CD8-positive, alpha-beta memory T cell (primary cell): ENCODE measurements at regions not wholly inside any gene's neighbourhood (a gene's known extent, or its start where the extent isn't known, plus 50 kb on each side); places are given as distances from the start of the nearest gene placed in this dataset.

Experiments used
- CTCF ChIA-PET: fragments of 350-600 bp; sonication (Branson Sonifier 250); formaldehyde crosslinking; loops from one replicate; lab custom pipeline; 2021; ENCODE audit warnings: antibody characterized with exemption; lab: Charles Lee
- POLR2A ChIA-PET: fragments of 350-600 bp; sonication (Branson Sonifier 250); formaldehyde crosslinking; loops from one replicate; lab custom pipeline; 2021; ENCODE audit warnings: antibody characterized with exemption; lab: Charles Lee
- DNase-seq, 5 donors: peaks; one replicate each; pipeline versions ENCODE4 v3.0.0 to v3.0.0-alpha.2; 2020 to 2022; ENCODE audit warnings: mixed read lengths in 1 of 5
- H3K27ac ChIP-seq: one replicate; pipeline ENCODE4 v1.7.0; 2013; ENCODE audit warnings: low read depth, mild to moderate bottlenecking, low read length, moderate library complexity
- H3K27me3 ChIP-seq: 2 replicates; pipeline ENCODE4 v1.7.0; 2013; ENCODE audit warnings: low read length, mild to moderate bottlenecking; ENCODE audit not compliant: insufficient read depth, poor library complexity, severe bottlenecking
- H3K36me3 ChIP-seq: 2 replicates; pipeline ENCODE4 v1.7.0; 2013; ENCODE audit warnings: mild to moderate bottlenecking, low read length, moderate library complexity; ENCODE audit not compliant: insufficient read depth
- H3K4me1 ChIP-seq: 2 replicates; pipeline ENCODE4 v1.7.0; 2013; ENCODE audit warnings: mild to moderate bottlenecking, low read length, moderate library complexity; ENCODE audit not compliant: insufficient read depth
- H3K4me3 ChIP-seq: 2 replicates; pipeline ENCODE4 v1.7.0; 2013; ENCODE audit warnings: mild to moderate bottlenecking, low read length
- H3K9me3 ChIP-seq: 2 replicates; pipeline ENCODE4 v1.7.0; 2013; ENCODE audit warnings: mild to moderate bottlenecking, low read length
- H3K27ac Mint-ChIP-seq, 8 donors: one replicate each; pipeline ENCODE4 v1.8.0; 2020 to 2021; ENCODE audit warnings: mixed read lengths in 8 of 8, mild to moderate bottlenecking in 6 of 8, inconsistent platforms in 3 of 8, moderate library complexity in 3 of 8
- H3K27me3 Mint-ChIP-seq, 2 donors: one replicate each; pipeline ENCODE4 v1.8.0; 2020 to 2021; ENCODE audit warnings: mixed read lengths in 2 of 2, mild to moderate bottlenecking in 1 of 2, moderate library complexity in 1 of 2
- H3K36me3 Mint-ChIP-seq, 3 donors: one replicate each; pipeline ENCODE4 v1.8.0; 2020 to 2021; ENCODE audit warnings: mixed read lengths in 3 of 3, inconsistent platforms in 1 of 3, mild to moderate bottlenecking in 1 of 3
- H3K4me1 Mint-ChIP-seq, 3 donors: one replicate each; pipeline ENCODE4 v1.8.0; 2020 to 2021; ENCODE audit warnings: mixed read lengths in 3 of 3, inconsistent platforms in 1 of 3, mild to moderate bottlenecking in 1 of 3
- H3K4me3 Mint-ChIP-seq, 7 donors: one replicate each; pipeline ENCODE4 v1.8.0; 2020 to 2021; ENCODE audit warnings: mixed read lengths in 7 of 7, mild to moderate bottlenecking in 6 of 7, moderate library complexity in 4 of 7, inconsistent platforms in 2 of 7
- H3K9me3 Mint-ChIP-seq, 5 donors: one replicate each; pipeline ENCODE4 v1.8.0; 2020 to 2022; ENCODE audit warnings: mixed read lengths in 5 of 5, mild to moderate bottlenecking in 3 of 5, moderate library complexity in 2 of 5, inconsistent platforms in 1 of 5

GRCh38 chr4:33160126-33160525 lies 2440.0 kb downstream of the PCDH7 start:
- Mint-ChIP-seq H3K36me3 (no peaks in the 10 kb centered on the region), H3K4me1 (no peaks in the 10 kb centered on the region), H3K27me3 (peaks cover 0 to under 1% of the 10 kb centered on the region in 2 donors), H3K4me3 (no peak overlapping the region), H3K9me3 (peaks cover 0 to 26% (median 5%) of the 10 kb centered on the region in 5 donors), H3K27ac (no peak overlapping the region)
- Histone ChIP-seq H3K4me1 (no peaks in the 10 kb centered on the region), H3K4me3 (no peak overlapping the region), H3K9me3 (no peaks in the 10 kb centered on the region), H3K27me3 (no peaks in the 10 kb centered on the region), H3K27ac (no peak overlapping the region), H3K36me3 (no peaks in the 10 kb centered on the region)
- POLR2A ChIA-PET: no interaction called here
- DNase-seq: no peak
- CTCF ChIA-PET: no interaction called here

- peaks cover 0 to 1% of the 10 kb centered on the region in 2 donors for H3K27me3 Mint-ChIP-seq
- Histone ChIP-seq H3K4me1 (no peaks in the 10 kb centered on the region), H3K27me3 (no peaks in the 10 kb centered on the region), H3K9me3 (no peaks in the 10 kb centered on the region), H3K27ac (no peak overlapping the region), H3K36me3 (no peaks in the 10 kb centered on the region), H3K4me3 (no peak overlapping the region)
- H3K9me3 Mint-ChIP-seq: peaks cover 3 to 32% (median 10%) of the 10 kb centered on the region in 5 donors
- no peaks in the 10 kb centered on the region for H3K4me1 Mint-ChIP-seq
- no peaks in the 10 kb centered on the region for H3K36me3 Mint-ChIP-seq
- POLR2A ChIA-PET: no interaction called here
- no peak overlapping the region for H3K27ac Mint-ChIP-seq
- H3K4me3 Mint-ChIP-seq: no peak overlapping the region
- CTCF ChIA-PET: no interaction called here
- no peak for DNase-seq
Observed at GRCh38 chr4:33161202-33161601, 2441.0 kb downstream of the PCDH7 start.

DNA sequence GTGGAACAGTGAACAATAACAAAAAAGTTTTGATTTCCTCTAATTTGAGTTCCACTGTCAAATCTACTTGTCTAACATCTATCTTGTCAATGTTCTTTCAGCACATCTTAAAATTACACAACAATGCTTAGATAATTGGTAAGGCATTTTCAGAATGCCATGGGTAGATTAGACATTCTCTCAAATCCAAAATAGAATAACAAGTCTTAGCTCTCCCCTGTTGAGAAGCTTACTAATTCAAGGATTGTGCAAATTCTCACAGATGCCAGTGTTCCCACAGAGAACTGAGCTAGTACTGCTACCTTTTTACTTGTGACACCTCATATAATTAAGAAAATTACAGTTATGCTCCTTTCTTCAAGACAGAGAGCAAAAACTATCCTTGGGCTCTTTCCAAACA lies 2442.0 kb downstream of the PCDH7 start:
- H3K27ac ChIP-seq: no peak overlapping the region
- no peaks in the 10 kb centered on the region for H3K36me3 ChIP-seq
- H3K9me3 ChIP-seq: no peaks in the 10 kb centered on the region
- H3K27me3 ChIP-seq: no peaks in the 10 kb centered on the region
- Mint-ChIP-seq H3K27ac (no peak overlapping the region), H3K4me1 (no peaks in the 10 kb centered on the region), H3K9me3 (peaks cover 0 to 27% (median 10%) of the 10 kb centered on the region in 5 donors), H3K36me3 (no peaks in the 10 kb centered on the region), H3K27me3 (peaks cover 0 to 1% of the 10 kb centered on the region in 2 donors), H3K4me3 (no peak overlapping the region)
- no peak for DNase-seq
- H3K4me1 ChIP-seq: no peaks in the 10 kb centered on the region
- ChIA-PET CTCF (no interaction called here), POLR2A (no interaction called here)
- H3K4me3 ChIP-seq: no peak overlapping the region

GRCh38 chr4:33171873-33172525 lies 2451.8 kb downstream of the PCDH7 start:
- no peaks in the 10 kb centered on the region for H3K36me3 Mint-ChIP-seq
- ChIA-PET CTCF (no interaction called here), POLR2A (no interaction called here)
- no peak for DNase-seq
- H3K27ac Mint-ChIP-seq: no peak overlapping the region
- Histone ChIP-seq H3K27me3 (no peaks in the 10 kb centered on the region), H3K36me3 (no peaks in the 10 kb centered on the region), H3K9me3 (no peaks in the 10 kb centered on the region), H3K4me1 (no peaks in the 10 kb centered on the region), H3K27ac (no peak overlapping the region), H3K4me3 (no peak overlapping the region)
- peaks cover 0 to 29% (median 17%) of the 10 kb centered on the region in 5 donors for H3K9me3 Mint-ChIP-seq
- H3K27me3 Mint-ChIP-seq: no peaks in the 10 kb centered on the region
- no peak overlapping the region for H3K4me3 Mint-ChIP-seq
- no peaks in the 10 kb centered on the region for H3K4me1 Mint-ChIP-seq

DNA sequence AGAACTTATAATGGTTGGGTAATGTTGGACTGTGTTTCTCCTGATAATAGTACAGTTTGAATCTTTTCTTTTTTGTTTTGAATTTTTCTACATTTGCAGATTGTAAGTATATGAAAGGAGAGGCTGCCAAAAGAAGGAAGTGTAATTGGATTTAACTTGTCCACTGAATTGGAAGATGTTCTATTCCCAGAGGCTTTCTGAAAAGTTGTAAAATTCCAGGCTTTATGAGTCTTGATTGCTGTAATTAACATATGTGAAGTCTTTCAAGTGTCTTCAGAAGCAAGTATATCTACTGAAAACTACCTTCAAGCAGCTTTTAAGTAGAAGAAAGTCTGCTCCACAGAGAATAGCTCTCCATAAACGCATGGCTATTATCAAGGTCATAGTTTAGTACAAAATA lies 2456.4 kb downstream of the PCDH7 start:
- POLR2A ChIA-PET: no interaction called here
- Mint-ChIP-seq H3K4me3 (no peak overlapping the region), H3K27ac (no peak overlapping the region), H3K9me3 (peaks cover 0 to 33% (median 12%) of the 10 kb centered on the region in 5 donors), H3K27me3 (no peaks in the 10 kb centered on the region), H3K36me3 (no peaks in the 10 kb centered on the region), H3K4me1 (no peaks in the 10 kb centered on the region)
- Histone ChIP-seq H3K36me3 (no peaks in the 10 kb centered on the region), H3K27me3 (no peaks in the 10 kb centered on the region), H3K4me1 (no peaks in the 10 kb centered on the region), H3K9me3 (no peaks in the 10 kb centered on the region), H3K27ac (no peak overlapping the region), H3K4me3 (no peak overlapping the region)
- CTCF ChIA-PET: no interaction called here
- DNase-seq: no peak

DNA sequence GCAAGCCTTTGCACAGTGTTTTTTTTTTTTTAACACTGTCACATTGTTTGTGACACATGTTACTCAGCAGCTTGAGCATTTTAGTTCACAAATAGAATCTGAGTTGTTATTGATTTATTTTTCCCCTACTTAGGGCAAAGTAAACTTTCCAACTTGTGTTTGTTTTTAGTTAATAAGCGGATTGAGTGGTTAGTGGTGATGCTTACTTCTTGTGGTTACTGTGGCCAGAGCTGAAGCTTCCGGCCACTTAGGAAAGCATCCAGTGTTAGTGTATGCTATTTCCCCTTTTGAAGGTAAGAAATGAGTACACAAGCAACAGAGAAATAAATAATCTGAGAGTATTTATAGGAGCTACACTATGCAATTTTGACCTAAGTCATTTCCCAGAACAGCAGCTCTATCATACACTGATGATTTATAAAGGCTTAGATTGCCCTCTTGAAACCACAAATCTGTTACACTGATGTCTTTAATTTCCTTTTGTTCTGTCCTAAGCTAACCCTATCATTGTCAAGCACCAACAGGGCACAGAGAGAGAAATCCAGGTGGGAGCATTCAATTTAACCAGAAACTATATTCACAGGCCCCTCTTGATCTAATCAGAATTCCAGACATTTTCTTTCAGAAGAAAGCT lies 2464.6 kb downstream of the PCDH7 start:
- ChIA-PET CTCF (no interaction called here), POLR2A (no interaction called here)
- H3K27ac Mint-ChIP-seq: no peak overlapping the region
- no peaks in the 10 kb centered on the region for H3K27me3 Mint-ChIP-seq
- no peaks in the 10 kb centered on the region for H3K36me3 ChIP-seq
- H3K9me3 ChIP-seq: no peaks in the 10 kb centered on the region
- DNase-seq: no peak
- no peak overlapping the region for H3K4me3 ChIP-seq
- no peaks in the 10 kb centered on the region for H3K4me1 ChIP-seq
- H3K4me1 Mint-ChIP-seq: no peaks in the 10 kb centered on the region
- H3K27ac ChIP-seq: no peak overlapping the region
- H3K27me3 ChIP-seq: no peaks in the 10 kb centered on the region
- peaks cover 4 to 28% (median 11%) of the 10 kb centered on the region in 5 donors for H3K9me3 Mint-ChIP-seq
- H3K4me3 Mint-ChIP-seq: no peak overlapping the region
- no peaks in the 10 kb centered on the region for H3K36me3 Mint-ChIP-seq

- Histone ChIP-seq H3K27ac (no peak overlapping the region), H3K27me3 (no peaks in the 10 kb centered on the region), H3K36me3 (no peaks in the 10 kb centered on the region), H3K4me3 (no peak overlapping the region), H3K4me1 (no peaks in the 10 kb centered on the region), H3K9me3 (no peaks in the 10 kb centered on the region)
- DNase-seq: no peak
- ChIA-PET CTCF (no interaction called here), POLR2A (no interaction called here)
- no peaks in the 10 kb centered on the region for H3K27me3 Mint-ChIP-seq
- H3K36me3 Mint-ChIP-seq: no peaks in the 10 kb centered on the region
- peaks cover 0 to 27% (median 6%) of the 10 kb centered on the region in 5 donors for H3K9me3 Mint-ChIP-seq
- H3K4me3 Mint-ChIP-seq: no peak overlapping the region
- H3K27ac Mint-ChIP-seq: no peak overlapping the region
- no peaks in the 10 kb centered on the region for H3K4me1 Mint-ChIP-seq
Observed at GRCh38 chr4:33187035-33187434, 2466.9 kb downstream of the PCDH7 start.

GRCh38 chr4:33188733-33189132 lies 2468.6 kb downstream of the PCDH7 start:
- peak in 1 of 5 donors; percentile 43 for DNase-seq
- no peaks in the 10 kb centered on the region for H3K27me3 ChIP-seq
- Mint-ChIP-seq H3K36me3 (peaks cover 0 to 2% (median 0%) of the 10 kb centered on the region in 3 donors), H3K4me3 (no peak overlapping the region), H3K27ac (no peak overlapping the region), H3K9me3 (peaks cover 0 to 24% (median 5%) of the 10 kb centered on the region in 5 donors), H3K27me3 (no peaks in the 10 kb centered on the region), H3K4me1 (no peaks in the 10 kb centered on the region)
- ChIA-PET POLR2A (no interaction called here), CTCF (no interaction called here)
- no peak overlapping the region for H3K27ac ChIP-seq
- no peaks in the 10 kb centered on the region for H3K9me3 ChIP-seq
- no peaks in the 10 kb centered on the region for H3K4me1 ChIP-seq
- no peak overlapping the region for H3K4me3 ChIP-seq
- H3K36me3 ChIP-seq: no peaks in the 10 kb centered on the region
